ENCODE measurements at regions not wholly inside any gene's neighbourhood (a gene's known extent, or its start where the extent isn't known, plus 50 kb on each side); places are given as distances from the start of the nearest gene placed in this dataset.

GRCh38 chr13:73290844-73291243 is 232.0 kb downstream of the KLF5 start (continued):
- TF ChIP-seq ATF2 (CRISPR knock-in tag; IDR thresholded peaks at IDR 0.05; ENCODE audit: borderline replicate concordance, low read depth) (no peak), SMAD3 (CRISPR knock-in tag; IDR thresholded peaks at IDR 0.05; ENCODE audit: borderline replicate concordance) (no peak), JAZF1 (CRISPR knock-in tag; IDR thresholded peaks at IDR 0.05) (no peak)

GRCh38 chr13:73288596-73288995 is 229.8 kb downstream of the KLF5 start:
- ChIA-PET CTCF (no interaction called here), POLR2A (no interaction called here)
- TF ChIP-seq ZNF281 (CRISPR knock-in tag; IDR thresholded peaks at IDR 0.05): no peak
- TF ChIP-seq SP1 (CRISPR knock-in tag; conservative IDR thresholded peaks at IDR 0.05): no peak
- TF ChIP-seq ATF6 (CRISPR knock-in tag; IDR thresholded peaks at IDR 0.05): no peak
- TF ChIP-seq ZNF532 (CRISPR knock-in tag; IDR thresholded peaks at IDR 0.05; ENCODE audit: borderline replicate concordance): no peak
- TF ChIP-seq FOXJ3 (CRISPR knock-in tag; IDR thresholded peaks at IDR 0.05; ENCODE audit: borderline replicate concordance): no peak
- TF ChIP-seq PREB (CRISPR knock-in tag; IDR thresholded peaks at IDR 0.05; ENCODE audit: borderline replicate concordance): no peak
- no peak for TF ChIP-seq STAT6 (CRISPR knock-in tag; conservative IDR thresholded peaks at IDR 0.05; ENCODE audit: low read depth)
- TF ChIP-seq USF1 (CRISPR knock-in tag; IDR thresholded peaks at IDR 0.05): no peak
- Mint-ChIP-seq H3K9me3 (peaks cover 8% of the 10 kb centered on the region; the same call in 1 of the 2 replicates), H3K4me3 (no peak overlapping the region), H3K27me3 (ENCODE audit: low read depth) (no peaks in the 10 kb centered on the region), H3K4me1 (peaks cover 7% of the 10 kb centered on the region), H3K36me3 (no peaks in the 10 kb centered on the region), H3K27ac (no peak overlapping the region)
- DNase-seq (ENCODE audit: low spot score): no peak
- ATAC-seq: no peak

All from WTC11 (cell line).